ENCODE measurements at regions not wholly inside any gene's neighbourhood (a gene's known extent, or its start where the extent isn't known, plus 50 kb on each side); places are given as distances from the start of the nearest gene placed in this dataset.

GRCh38 chr4:187602339-187603092 is 393.1 kb upstream of the ZFP42 start:
- peak; percentile 93 for DNase-seq (ENCODE audit: low spot score)

- DNase-seq (ENCODE audit: low spot score): no peak
Observed at GRCh38 chr4:187603093-187604025, 392.2 kb upstream of the ZFP42 start.

- DNase-seq (ENCODE audit: low spot score): no peak
Observed at GRCh38 chr4:187604984-187605383, 390.6 kb upstream of the ZFP42 start.

- peak; percentile 71 for DNase-seq (ENCODE audit: low spot score)
Observed at GRCh38 chr4:187606581-187606980, 389.0 kb upstream of the ZFP42 start.

GRCh38 chr4:187608001-187608421 is 387.6 kb upstream of the ZFP42 start:
- DNase-seq (ENCODE audit: low spot score): peak; percentile 70

- no peak for DNase-seq (ENCODE audit: low spot score)
Observed at GRCh38 chr4:187612301-187612700, 383.3 kb upstream of the ZFP42 start.

GRCh38 chr4:187613089-187613839 is 382.3 kb upstream of the ZFP42 start:
- DNase-seq (ENCODE audit: low spot score): no peak

GRCh38 chr4:187615972-187616371 is 379.6 kb upstream of the ZFP42 start:
- no peak for DNase-seq (ENCODE audit: low spot score)

- DNase-seq (ENCODE audit: low spot score): no peak
Observed at GRCh38 chr4:187617113-187617512, 378.5 kb upstream of the ZFP42 start.

- DNase-seq (ENCODE audit: low spot score): no peak
Observed at GRCh38 chr4:187618701-187619281, 376.8 kb upstream of the ZFP42 start.

- DNase-seq (ENCODE audit: low spot score): no peak
Observed at GRCh38 chr4:187619319-187619718, 376.3 kb upstream of the ZFP42 start.

- DNase-seq (ENCODE audit: low spot score): no peak
Observed at GRCh38 chr4:187632260-187632995, 363.1 kb upstream of the ZFP42 start.

GRCh38 chr4:187633245-187633644 is 362.3 kb upstream of the ZFP42 start:
- DNase-seq (ENCODE audit: low spot score): no peak

GRCh38 chr4:187656959-187657358 is 338.6 kb upstream of the ZFP42 start:
- DNase-seq (ENCODE audit: low spot score): no peak

GRCh38 chr4:187663076-187663475 is 332.5 kb upstream of the ZFP42 start:
- DNase-seq (ENCODE audit: low spot score): no peak

- no peak for DNase-seq (ENCODE audit: low spot score)
Observed at GRCh38 chr4:187664011-187664410, 331.6 kb upstream of the ZFP42 start.

- no peak for DNase-seq (ENCODE audit: low spot score)
Observed at GRCh38 chr4:187665086-187665485, 330.5 kb upstream of the ZFP42 start.

GRCh38 chr4:187666034-187666433 is 329.5 kb upstream of the ZFP42 start:
- no peak for DNase-seq (ENCODE audit: low spot score)

- DNase-seq (ENCODE audit: low spot score): no peak
Observed at GRCh38 chr4:187666697-187667494, 328.7 kb upstream of the ZFP42 start.

- DNase-seq (ENCODE audit: low spot score): peak; percentile 66
Observed at GRCh38 chr4:187668526-187669082, 327.0 kb upstream of the ZFP42 start.
